RPMI7951 (cell line): ENCODE measurements at regions not wholly inside any gene's neighbourhood (a gene's known extent, or its start where the extent isn't known, plus 50 kb on each side); places are given as distances from the start of the nearest gene placed in this dataset.

Source experiments
- DNase-seq: peaks from one replicate; pipeline ENCODE4 v3.0.0-alpha.2; 2012; ENCODE audit warnings: low read depth

DNA sequence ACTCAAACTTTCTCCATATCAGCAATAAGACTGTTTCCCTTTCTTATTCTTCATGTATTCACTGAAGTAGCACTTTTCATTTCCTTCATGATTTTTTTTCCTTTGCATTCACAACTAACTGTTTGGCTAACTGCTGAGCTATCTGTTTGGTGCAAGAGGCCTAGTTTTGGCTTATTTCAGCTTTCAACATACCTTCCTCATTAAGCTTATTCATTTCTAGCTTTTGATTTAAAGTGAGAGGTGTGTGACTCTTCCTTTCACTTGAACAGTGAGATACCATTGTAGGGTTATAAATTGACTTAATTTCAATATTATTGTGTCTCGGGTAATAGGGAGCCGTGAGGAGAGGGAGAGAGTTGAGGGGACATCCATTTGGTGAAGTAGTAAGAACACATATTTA, 262.0 kb upstream of the PREP start:
- no peak for DNase-seq

DNA sequence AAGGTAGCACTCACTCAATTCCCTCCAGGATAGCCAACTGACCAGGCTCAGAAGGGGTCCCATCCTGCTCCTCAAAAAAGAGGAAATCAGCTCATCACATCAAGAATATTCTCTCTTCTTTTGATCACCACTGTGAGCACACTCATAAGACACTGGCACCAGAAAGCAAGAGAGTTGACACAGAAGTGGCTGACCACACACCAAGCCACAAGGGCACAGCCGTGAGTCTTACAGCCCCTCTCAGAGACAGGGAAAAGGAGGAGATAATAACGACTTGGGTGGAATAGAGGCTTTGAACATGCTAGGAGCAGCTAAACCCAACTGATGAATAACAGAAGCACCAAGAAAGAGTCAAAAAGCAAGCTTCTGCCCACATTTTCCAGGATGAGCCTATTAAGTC, 249.1 kb upstream of the PREP start:
- no peak for DNase-seq

DNA sequence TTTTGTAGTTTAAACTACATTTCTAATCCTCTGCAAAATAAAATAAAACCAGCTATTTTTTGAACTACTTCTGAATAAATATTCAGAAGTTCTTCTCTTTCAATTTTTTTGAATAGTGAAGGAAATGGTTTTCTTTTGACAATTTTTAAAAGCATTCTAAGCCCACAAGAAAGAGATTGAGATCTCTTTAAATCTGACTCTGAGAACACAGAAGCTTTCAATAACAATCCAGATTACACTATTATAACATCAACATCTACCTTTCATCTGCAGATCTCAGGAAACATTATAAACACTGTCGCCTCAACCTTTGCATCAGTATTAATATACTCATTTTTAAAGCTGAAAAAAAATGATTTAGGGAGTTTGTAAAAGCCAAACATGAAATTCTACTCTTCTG, 247.5 kb upstream of the PREP start:
- no peak for DNase-seq

DNA sequence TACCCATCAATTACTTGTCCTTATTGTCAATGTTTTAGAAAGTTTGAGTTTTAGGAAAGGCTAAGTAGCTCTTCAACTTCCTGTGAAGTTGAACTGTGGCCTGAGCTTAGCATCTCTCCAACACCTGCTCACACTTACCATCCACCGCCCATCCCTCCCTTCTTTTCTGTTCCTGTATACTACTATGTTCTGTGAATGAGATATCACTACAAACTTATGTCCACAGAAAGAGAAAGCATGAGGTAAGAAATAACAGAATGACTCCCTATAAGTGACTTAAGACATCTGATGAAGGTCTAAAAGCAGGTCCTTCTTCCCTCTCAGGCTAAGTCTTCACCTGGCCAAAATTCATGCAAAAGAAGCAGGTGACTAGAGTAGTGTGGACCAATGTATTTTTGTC, 246.3 kb upstream of the PREP start:
- DNase-seq: no peak

DNA sequence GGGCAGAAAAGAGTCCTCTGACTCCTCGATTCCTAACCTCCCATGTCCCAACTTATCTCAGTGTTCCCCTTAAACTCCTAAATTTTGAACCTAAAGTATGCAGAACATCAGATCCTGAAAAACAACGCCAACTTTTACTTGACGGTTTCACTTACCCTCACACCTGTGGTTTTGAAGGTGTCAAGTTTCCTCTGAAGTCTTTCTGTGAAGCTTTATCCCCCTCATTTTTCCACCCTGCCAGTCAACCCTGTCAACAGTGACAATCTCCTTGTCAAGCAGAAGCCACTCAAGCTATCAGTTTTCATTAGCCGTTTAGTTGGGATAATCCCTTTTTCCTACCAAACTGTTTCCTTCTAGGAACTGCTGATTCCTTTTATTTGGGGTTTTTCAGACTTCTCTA, 245.4 kb upstream of the PREP start:
- DNase-seq: no peak

DNA sequence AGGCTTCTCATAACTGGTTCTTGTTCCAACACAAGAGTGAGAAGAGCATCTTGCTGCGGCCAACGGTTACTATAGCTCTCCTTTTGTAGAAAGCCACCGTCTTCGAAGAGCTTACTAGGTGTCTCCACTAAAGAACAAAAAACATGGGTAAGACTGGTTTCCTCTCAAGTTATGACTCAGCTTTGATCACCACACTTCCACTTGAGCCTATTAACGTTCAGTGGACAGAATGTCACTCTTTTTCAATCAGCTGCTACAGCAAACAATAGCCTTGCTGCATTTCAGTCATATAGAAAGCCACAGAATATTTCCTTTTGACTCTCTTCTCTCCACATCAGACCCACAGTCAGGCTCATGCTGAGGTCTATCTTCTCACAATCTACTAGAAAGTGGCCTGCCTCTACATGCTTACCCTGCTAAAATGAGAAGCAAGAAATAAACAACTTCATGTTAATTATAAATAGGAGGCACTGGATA, 243.5 kb upstream of the PREP start:
- peak; percentile 48 for DNase-seq

DNA sequence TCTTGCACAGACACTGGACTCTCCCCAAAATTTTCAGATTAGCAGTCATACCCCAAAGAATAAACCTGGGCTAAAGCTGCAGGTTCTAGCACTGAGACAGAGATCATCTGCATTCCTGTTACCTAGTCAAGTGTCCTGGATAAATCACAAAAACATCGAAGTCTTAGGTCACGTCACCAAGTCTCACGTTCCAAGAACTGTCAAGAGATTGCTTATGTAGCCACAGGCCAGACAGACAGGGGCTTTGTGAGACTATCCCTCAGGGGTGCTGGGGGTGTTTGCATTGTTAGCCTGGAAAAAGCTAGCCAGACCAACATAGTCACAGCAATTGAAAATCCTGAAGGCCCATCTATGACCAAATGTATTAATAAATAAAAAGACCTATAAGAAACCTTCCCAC, 243.1 kb upstream of the PREP start:
- no peak for DNase-seq

DNA sequence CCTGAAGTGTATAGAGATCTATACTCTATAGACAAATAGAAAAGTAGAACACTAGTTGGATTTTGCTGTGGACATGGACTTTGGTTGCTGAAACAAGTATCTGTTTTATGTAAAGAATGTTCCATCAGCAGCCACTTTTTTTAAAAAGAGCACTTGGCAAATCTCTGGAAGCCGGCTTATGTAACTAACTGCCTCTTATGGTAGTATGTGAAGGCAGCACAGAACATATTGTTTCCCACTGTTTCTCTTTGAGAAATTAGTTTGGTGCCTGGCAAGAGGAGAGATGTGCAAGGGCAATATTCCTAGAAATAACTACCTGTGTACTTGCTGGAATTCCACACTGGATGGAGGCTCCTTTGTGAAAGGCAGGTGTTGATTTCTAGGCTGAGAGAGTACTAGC, 242.3 kb upstream of the PREP start:
- DNase-seq: no peak

DNA sequence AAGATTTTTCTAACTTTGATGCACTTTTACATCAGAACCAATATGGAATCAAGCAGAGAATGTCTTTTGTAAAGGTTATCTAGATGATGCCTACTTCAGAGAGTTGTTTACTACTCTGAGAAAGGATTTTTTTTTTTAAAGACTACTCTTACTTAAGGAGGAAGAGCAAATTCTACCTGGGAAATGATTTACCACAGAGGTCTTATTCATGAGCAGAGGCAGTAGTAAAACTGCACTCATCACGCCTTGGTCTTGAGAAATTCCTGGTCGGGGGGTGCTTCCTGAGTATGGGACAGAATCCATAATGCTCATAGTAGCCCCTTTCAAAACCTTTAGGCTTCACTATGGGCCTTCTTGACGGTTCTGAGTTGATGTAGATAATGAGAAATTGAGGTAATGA, 241.8 kb upstream of the PREP start:
- no peak for DNase-seq

DNA sequence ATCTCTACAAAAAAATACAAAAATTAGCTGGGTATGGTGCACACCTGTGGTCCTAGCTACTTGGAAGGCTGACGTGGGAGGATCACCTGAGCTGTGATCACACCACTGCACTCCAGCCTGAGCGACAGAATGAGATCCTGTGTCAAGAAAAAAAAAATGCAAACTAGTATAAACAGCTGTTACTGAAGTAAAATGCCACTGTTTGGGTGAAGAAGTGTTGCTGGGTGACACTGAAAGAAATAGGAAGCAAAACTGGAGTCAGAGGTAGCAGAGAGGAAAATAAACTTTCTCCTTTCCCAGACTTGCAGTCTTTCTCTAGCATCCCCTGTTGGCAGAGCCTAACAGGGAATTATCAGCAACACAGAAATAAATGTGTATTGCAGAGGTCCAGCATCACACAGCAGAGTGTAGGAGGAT, 241.2 kb upstream of the PREP start:
- DNase-seq: no peak

DNA sequence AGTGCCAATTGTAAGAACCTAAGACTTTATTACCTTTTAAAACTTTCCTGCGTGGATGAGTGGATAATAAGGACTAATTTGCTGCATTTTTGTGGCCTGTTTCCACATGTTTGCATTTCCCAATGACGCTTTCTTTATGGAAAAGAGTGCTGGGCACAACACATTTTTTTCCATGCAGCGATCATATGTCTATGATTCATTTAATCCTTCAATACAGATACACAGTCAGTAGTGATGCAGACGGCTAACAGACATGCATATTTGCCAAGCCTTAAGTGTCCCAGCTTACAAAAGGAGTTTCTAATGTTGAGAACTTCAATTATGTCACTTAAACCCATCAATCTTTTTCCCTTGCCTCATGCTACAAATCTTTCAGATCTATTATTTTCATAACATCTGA, 239.8 kb upstream of the PREP start:
- DNase-seq: peak; percentile 48

DNA sequence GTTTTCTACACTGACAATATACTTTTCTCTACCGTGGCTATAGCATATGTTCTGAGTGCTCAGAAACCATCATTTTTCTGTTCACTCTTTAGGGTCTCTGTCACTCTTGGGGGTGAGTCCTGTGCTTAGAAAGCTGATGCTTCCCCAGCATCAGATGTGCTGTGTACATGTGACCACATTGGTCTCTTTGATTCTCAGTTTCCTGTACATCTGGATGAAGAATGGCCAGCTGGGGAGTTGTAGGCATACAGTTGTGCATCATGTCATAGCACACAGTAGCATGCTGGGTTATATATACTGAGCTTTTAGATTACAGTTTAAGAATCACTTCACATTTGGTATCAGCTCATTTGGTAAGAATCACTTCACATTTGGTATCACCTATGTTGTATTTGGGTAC, 238.6 kb upstream of the PREP start:
- no peak for DNase-seq

DNA sequence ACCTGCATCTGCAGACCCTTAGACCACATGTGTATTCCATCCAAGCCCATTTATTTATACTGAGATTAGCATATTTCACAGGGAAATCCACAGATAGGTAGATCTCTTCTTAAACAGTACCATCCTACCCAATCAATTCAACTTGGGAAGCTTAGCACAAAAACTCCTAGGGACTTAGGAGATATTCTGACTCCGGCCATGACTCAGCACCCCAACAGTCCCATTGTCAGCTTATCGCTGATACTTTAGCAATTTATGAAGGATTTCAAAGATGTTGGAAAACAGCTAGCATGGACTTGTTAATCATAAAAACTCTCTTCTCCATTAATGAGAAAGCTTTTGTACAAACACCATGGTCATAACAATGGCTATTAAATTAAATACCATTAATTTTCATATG, 236.2 kb upstream of the PREP start:
- no peak for DNase-seq

DNA sequence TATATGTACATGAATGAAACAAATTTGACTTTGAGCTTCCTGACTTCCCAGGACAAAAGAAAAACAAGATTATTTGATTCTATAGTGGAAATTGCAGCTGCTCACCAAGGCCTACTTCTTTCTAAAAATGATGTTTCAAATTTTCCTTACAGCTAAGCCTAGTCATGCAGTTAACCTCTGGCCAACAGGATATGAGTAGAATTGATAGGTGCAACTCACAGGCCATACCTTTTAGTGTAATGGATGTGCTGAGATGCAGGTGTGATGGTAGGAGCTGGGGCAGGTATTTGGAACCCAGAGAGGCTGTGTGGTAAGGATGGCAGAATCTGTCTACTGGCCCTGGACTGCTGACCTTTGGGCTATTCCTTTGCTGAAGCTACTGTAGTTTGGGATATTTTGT, 230.9 kb upstream of the PREP start:
- DNase-seq: no peak

DNA sequence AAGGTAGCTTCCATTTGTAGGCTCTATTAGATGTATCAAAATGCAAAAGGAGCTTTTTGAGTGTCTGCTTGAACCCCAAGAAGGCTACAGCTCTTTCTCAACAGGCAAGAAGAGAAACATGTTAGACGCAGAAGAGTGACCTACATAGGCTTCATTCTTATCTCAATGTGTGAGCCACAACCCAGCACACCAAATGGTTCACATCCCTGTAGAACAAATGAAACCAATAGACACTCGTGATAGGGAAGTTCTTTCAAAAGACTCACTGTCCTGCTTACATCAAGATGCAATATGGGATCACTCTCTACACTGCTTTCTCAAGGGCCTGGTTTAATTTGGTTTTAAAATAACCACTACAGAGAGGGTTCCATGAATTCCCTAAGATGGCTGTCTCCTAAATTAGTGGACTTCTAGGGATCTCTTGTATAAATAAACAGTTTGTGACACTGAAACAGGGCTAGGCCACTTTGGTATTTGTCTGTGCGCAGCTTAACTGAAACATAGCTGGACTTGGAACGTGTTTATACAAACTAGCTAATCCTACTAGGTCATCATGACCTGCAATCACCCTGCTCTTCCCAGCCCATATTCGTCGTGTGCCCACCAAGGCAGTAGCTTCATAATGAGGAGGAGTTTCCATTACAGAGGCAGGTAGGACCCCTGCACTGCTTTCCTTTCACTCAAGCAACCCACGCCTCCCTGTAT, 225.4 kb upstream of the PREP start:
- no peak for DNase-seq

DNA sequence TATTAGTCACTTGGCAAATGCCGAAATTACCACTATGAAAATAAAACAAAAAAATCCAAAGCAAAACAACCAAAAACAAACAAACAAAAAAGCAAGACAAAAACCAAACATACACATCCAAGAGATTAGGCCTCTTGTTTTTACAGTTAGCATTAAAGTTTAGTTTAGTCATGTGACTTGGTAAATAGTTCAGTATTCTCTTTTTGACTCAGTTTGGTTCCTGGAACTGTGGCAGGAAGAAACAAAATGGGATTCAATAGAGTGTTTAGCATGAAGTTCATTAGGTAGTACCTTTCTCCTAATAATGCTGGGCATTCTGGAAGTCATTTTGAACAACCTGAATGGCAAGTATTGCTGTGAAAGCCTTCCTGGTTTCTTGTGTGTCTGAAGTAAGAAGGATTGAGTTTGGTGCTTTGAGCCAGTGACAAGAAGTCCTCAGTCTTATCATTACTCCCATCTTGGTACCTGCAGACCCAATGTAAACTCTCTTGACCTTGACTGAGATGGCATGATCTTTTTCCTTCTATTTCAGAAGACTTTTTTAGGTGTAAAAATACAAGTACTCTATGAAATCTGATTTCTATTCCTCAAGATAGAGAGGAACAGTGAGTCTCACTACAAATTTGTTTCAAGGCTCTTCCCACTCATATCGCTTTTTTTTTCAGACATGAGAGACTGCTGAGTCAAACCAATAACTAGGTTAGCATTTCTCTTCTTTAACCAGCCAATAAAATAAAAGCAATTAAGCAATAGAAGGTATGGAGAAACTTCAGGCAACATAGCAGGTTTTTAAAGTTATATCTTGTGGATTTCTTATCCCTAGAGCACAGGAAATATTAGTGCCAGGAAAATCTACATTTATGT, 223.6 kb upstream of the PREP start:
- no peak for DNase-seq

DNA sequence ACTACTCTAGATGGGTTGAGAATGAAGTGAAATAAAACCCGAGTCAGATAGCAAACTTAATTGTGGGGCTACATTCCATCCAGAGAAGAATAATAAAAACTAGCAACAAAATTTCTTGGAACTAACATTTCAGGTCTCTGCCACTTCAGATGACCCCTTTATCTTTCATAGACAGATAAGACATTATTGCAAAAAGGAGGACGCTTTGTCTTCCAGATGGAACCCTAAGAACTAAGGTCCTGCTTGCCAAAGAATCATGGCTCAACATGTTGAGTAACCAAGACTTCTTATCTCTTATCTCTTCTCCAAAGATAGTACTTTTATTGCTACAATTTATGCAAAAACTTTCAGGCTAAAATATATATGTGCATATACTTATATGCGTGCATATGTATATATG, 221.1 kb upstream of the PREP start:
- no peak for DNase-seq

DNA sequence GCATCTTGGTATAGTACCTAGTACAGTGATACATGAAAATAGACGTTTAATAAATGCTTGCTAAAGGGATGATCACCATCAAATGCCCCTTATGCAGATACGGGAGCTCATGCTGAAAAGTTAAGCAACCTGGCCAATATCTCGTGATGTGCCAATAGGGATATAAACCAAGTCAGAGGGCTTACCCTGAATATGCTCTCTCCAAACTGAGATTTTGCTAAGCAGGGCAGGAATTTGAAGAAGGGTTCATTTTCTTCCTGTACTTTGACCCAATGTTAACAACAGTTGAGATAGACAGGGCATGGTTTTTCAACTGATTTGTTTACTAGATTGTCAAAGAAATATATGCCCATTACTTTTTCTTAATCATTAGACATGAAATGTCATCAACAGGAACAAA, 219.3 kb upstream of the PREP start:
- no peak for DNase-seq

DNA sequence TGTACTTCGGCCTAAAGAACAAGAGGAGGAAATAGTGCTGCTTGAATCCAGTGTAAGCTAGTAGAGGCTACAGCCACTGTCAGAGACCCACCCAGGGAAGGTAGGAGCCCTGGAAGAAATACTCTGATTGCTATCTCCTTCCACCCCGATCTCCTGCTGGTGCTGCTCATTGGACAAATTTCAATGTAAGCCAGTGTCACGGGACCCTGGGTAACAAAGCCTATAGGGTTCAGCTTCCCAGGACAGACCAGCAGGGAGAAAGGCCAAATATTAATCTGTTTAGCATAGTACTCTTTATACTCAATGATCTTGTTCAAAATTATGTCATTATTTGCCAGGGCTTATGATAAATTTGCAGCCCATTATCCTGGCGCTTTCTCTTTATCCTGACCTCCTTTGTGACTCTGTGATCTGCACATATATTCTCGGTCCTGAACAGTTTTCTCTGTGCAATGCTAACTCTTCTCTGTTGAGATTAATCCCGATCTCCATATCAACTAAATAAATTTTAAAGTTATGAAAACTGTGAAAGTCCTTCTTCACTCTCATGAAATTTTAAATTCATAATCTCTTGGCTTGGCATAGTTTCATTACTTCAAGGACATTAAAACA, 218.8 kb upstream of the PREP start:
- no peak for DNase-seq

DNA sequence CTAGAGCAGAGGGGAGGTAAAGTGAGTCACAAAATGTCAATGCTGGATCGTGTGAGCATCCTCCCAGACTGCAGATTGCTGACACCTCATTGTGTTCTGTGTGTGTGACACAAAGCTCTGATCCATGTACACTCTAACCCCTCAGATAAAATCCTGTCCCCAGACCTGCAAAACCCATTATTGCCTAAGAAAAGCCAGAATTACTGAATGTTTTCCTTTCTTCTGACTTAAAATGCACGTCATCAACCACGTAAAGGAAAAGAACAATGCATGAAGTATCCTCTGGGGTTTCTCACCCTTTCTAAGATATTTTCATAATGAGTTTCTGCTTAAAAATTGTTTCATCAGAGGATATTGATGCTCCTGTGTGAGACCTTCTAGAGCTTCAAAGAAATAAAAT, 218.0 kb upstream of the PREP start:
- no peak for DNase-seq

DNA sequence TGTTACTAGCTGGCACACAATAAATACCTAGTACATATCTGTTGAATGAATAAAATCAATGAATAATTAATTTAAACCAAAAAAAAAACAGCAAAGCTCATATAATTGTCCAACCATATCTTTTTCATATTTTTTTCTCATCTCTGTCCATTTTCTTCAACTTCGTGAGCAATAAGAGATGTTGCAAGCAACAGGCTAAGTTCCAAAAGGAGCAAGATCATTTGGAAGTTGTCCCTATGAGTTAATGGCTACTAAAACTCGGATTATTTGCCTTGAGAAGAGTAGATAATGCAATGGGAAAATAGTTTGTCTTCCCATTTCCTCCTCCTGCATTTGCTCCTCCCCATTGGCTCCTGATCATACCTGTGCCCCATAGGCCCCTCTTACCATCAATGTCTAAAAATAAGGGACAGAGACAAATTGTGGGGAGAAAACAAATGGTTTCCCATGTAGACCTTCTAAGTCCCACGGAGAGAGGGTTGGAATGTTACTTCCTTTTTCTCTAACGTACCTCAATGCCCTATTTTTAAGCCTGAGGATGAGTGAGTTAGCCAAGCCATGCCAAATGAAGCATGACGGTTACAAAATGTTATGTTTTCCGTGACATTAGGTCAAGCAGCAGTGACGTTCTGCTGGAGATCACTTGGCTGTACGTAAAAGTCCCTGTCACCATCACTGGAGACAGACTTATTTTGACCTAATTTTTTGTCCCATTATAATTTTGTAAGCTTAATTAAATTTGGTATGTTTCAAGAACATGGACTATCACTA, 217.3 kb upstream of the PREP start:
- DNase-seq: no peak

DNA sequence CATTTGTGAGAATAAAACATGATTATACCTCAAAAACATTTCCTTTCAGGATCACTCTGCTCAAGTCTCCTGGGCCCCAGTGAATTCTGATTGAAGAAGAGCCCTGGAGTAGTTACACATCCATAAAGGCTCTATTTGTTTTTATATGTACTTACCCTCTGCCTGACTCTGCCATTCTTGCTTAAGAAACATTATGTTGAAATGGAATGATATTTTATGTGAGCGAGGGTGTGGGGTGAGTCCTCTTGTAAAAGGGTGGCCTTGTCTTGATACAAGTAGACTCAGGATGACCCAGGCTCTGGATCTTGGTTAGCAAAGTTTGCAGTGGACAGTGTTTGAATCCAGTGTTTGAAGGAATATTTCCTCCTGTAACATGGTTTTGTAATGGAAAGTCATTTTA, 215.4 kb upstream of the PREP start:
- DNase-seq: no peak
